ENCODE measurements at regions not wholly inside any gene's neighbourhood (a gene's known extent, or its start where the extent isn't known, plus 50 kb on each side); places are given as distances from the start of the nearest gene placed in this dataset.
A peak's percentile ranks its signal among the peaks of the same experiment; 100 is the strongest.

DNA sequence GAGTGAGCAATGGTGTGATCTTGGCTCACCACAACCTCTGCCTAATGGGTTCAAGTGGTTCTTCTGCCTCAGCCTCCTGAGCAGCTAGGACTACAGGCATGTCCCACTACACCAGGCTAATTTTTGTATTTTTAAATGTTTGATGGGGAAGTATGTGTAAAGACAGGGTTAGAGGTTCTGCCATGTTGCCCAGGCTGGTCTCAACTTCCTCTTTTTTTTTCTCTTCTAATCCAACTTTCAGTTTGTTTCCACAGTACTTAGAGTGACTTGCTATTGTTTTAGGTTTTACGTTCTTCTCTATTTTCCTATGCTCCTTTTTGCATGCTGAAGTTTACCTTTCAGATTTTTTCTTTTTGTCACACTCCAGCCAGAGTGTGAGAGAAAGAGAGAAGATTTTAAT is 1433.0 kb downstream of the UQCRFS1 start:
- no peaks in the 10 kb centered on the region for H3K27me3 ChIP-seq (ENCODE audit: insufficient read depth, low read length, poor library complexity)
- H4K8ac ChIP-seq (ENCODE audit: low read depth, low read length), result no peak overlapping the region
- H2AK5ac ChIP-seq (ENCODE audit: low read length), result no peak overlapping the region
- no peak overlapping the region for H3K56ac ChIP-seq (ENCODE audit: low read length)
- H3K4ac ChIP-seq (ENCODE audit: low read depth, low read length), result no peak overlapping the region
- H3K79me1 ChIP-seq (ENCODE audit: low read length), result peaks cover 4% of the 10 kb centered on the region
- no peak for DNase-seq
- no peaks in the 10 kb centered on the region for H3K4me1 ChIP-seq (ENCODE audit: control insufficient read depth, low read depth, low read length)
- no peak overlapping the region for H2BK15ac ChIP-seq (replicated peaks; ENCODE audit: low read depth)
- no peaks in the 10 kb centered on the region for H3K79me2 ChIP-seq (ENCODE audit: control insufficient read depth, insufficient read depth, low read length)
- no peak overlapping the region for H3K4me2 ChIP-seq (ENCODE audit: low read length)
- H3K18ac ChIP-seq (ENCODE audit: low read length), result no peak overlapping the region
- H2BK5ac ChIP-seq (ENCODE audit: low read length), result no peak overlapping the region
- no peak overlapping the region for H4K5ac ChIP-seq (ENCODE audit: low read length)
- no peaks in the 10 kb centered on the region for H3K36me3 ChIP-seq (ENCODE audit: control insufficient read depth, insufficient read depth, low read length)
- no peak overlapping the region for H3K9ac ChIP-seq (ENCODE audit: low read length)
- no peak overlapping the region for H3K27ac ChIP-seq (ENCODE audit: low read depth, low read length)
- no peak overlapping the region for H2BK120ac ChIP-seq (ENCODE audit: low read depth, low read length)
- no peak overlapping the region for H3K23ac ChIP-seq (ENCODE audit: low read length)
- no CpG with 5 or more reads among the region's 1 CpG for WGBS (ENCODE audit: extremely low coverage, insufficient coverage, low lambda C conversion rate)
- no peak overlapping the region for H3K4me3 ChIP-seq (ENCODE audit: low read length)

DNA sequence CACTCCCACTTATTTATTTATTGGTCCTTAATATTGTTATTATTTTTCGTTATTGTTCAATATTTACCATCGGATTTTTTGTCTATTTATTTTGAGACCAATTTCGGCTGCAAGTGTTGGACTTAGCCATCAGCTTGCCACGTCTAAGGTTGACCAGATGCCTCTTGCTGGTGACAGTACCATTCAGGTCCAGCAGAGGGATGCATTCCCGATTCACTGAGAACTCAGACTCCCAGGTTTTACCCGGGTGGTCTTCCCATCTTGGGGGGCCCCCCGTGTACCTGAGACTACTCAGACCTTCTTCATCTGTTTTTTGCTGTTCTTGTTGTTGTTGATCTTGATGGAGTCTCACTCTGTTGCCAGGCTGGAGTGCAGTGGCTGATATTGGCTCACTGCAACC is 1435.2 kb downstream of the UQCRFS1 start:
- Histone ChIP-seq H3K4me3 (ENCODE audit: low read length) (no peak overlapping the region), H3K18ac (ENCODE audit: low read length) (no peak overlapping the region), H4K8ac (ENCODE audit: low read depth, low read length) (no peak overlapping the region), H2BK5ac (ENCODE audit: low read length) (no peak overlapping the region), H3K27ac (ENCODE audit: low read depth, low read length) (no peak overlapping the region), H3K4ac (ENCODE audit: low read depth, low read length) (no peak overlapping the region), H3K79me2 (ENCODE audit: control insufficient read depth, insufficient read depth, low read length) (no peaks in the 10 kb centered on the region), H2BK15ac (replicated peaks; ENCODE audit: low read depth) (no peak overlapping the region), H3K4me2 (ENCODE audit: low read length) (no peak overlapping the region), H3K79me1 (ENCODE audit: low read length) (peaks cover 6% of the 10 kb centered on the region), H3K27me3 (ENCODE audit: insufficient read depth, low read length, poor library complexity) (no peaks in the 10 kb centered on the region), H3K4me1 (ENCODE audit: control insufficient read depth, low read depth, low read length) (no peaks in the 10 kb centered on the region), H3K56ac (ENCODE audit: low read length) (no peak overlapping the region), H4K5ac (ENCODE audit: low read length) (no peak overlapping the region), H3K9ac (ENCODE audit: low read length) (no peak overlapping the region), H3K23ac (ENCODE audit: low read length) (no peak overlapping the region), H2AK5ac (ENCODE audit: low read length) (no peak overlapping the region), H3K36me3 (ENCODE audit: control insufficient read depth, insufficient read depth, low read length) (peaks cover 5% of the 10 kb centered on the region), H2BK120ac (ENCODE audit: low read depth, low read length) (no peak overlapping the region)
- DNase-seq, result peak; percentile 38
- no CpG with 5 or more reads among the region's 7 CpGs for WGBS (ENCODE audit: extremely low coverage, insufficient coverage, low lambda C conversion rate)

DNA sequence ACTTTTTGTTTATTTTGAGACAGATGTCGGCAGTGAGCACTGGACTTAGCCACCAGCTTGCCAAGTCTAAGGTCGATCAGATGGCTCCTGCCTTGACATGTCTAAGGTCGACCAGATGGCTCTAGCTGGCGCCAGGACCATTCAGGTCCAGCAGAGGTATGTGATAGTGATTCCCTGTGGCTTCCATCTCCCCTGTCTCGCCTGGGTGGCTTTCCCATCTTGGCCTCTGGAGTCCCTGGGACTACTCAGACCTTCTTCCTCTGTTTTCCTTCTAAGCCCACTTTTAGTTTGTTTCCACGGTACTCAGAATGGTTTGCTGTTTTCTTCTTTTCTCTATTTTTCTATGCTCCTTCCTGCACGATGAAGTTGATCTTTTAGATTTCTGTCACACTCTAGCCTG is 1435.7 kb downstream of the UQCRFS1 start:
- Histone ChIP-seq H3K79me1 (ENCODE audit: low read length) (peaks cover 6% of the 10 kb centered on the region), H3K27ac (ENCODE audit: low read depth, low read length) (no peak overlapping the region), H2BK5ac (ENCODE audit: low read length) (no peak overlapping the region), H4K8ac (ENCODE audit: low read depth, low read length) (no peak overlapping the region), H3K9ac (ENCODE audit: low read length) (no peak overlapping the region), H3K4me2 (ENCODE audit: low read length) (no peak overlapping the region), H3K4me3 (ENCODE audit: low read length) (no peak overlapping the region), H3K56ac (ENCODE audit: low read length) (no peak overlapping the region), H3K23ac (ENCODE audit: low read length) (no peak overlapping the region), H3K27me3 (ENCODE audit: insufficient read depth, low read length, poor library complexity) (no peaks in the 10 kb centered on the region), H3K18ac (ENCODE audit: low read length) (no peak overlapping the region), H2BK15ac (replicated peaks; ENCODE audit: low read depth) (no peak overlapping the region), H3K79me2 (ENCODE audit: control insufficient read depth, insufficient read depth, low read length) (no peaks in the 10 kb centered on the region), H2AK5ac (ENCODE audit: low read length) (no peak overlapping the region), H2BK120ac (ENCODE audit: low read depth, low read length) (no peak overlapping the region), H3K4me1 (ENCODE audit: control insufficient read depth, low read depth, low read length) (no peaks in the 10 kb centered on the region), H4K5ac (ENCODE audit: low read length) (no peak overlapping the region), H3K36me3 (ENCODE audit: control insufficient read depth, insufficient read depth, low read length) (peaks cover 5% of the 10 kb centered on the region), H3K4ac (ENCODE audit: low read depth, low read length) (no peak overlapping the region)
- no CpG with 5 or more reads among the region's 7 CpGs for WGBS (ENCODE audit: extremely low coverage, insufficient coverage, low lambda C conversion rate)
- no peak for DNase-seq

DNA sequence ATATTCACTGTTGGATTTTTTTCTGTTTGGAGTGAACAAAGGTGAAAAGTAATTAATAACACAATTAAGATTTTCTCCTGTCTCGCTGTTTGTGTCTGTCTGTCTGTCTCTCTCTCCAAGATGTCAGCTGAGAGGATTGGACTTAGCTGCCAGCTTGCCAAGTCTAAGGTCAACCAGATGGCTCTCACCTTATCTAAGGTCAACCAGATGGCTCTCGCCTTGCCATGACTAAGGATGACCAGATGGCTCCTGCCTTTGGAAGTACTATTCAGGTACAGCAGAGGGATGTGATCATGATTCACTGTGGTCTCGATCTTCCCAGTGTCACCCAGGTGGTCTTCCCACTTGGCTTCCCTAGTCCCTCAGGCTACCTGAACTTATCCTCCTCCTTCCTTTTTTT is 1436.4 kb downstream of the UQCRFS1 start:
- H3K36me3 ChIP-seq (ENCODE audit: control insufficient read depth, insufficient read depth, low read length), result peaks cover 5% of the 10 kb centered on the region
- H3K79me1 ChIP-seq (ENCODE audit: low read length), result peaks cover 6% of the 10 kb centered on the region
- no peak overlapping the region for H2BK120ac ChIP-seq (ENCODE audit: low read depth, low read length)
- H2AK5ac ChIP-seq (ENCODE audit: low read length), result no peak overlapping the region
- no peak overlapping the region for H3K9ac ChIP-seq (ENCODE audit: low read length)
- no peak overlapping the region for H3K18ac ChIP-seq (ENCODE audit: low read length)
- H2BK5ac ChIP-seq (ENCODE audit: low read length), result no peak overlapping the region
- H3K23ac ChIP-seq (ENCODE audit: low read length), result no peak overlapping the region
- no CpG with 5 or more reads among the region's 3 CpGs for WGBS (ENCODE audit: extremely low coverage, insufficient coverage, low lambda C conversion rate)
- no peak overlapping the region for H3K4me3 ChIP-seq (ENCODE audit: low read length)
- H4K8ac ChIP-seq (ENCODE audit: low read depth, low read length), result no peak overlapping the region
- no peak overlapping the region for H3K56ac ChIP-seq (ENCODE audit: low read length)
- H3K27me3 ChIP-seq (ENCODE audit: insufficient read depth, low read length, poor library complexity), result no peaks in the 10 kb centered on the region
- no peaks in the 10 kb centered on the region for H3K79me2 ChIP-seq (ENCODE audit: control insufficient read depth, insufficient read depth, low read length)
- no peak overlapping the region for H4K5ac ChIP-seq (ENCODE audit: low read length)
- H3K4ac ChIP-seq (ENCODE audit: low read depth, low read length), result no peak overlapping the region
- H3K4me1 ChIP-seq (ENCODE audit: control insufficient read depth, low read depth, low read length), result no peaks in the 10 kb centered on the region
- no peak overlapping the region for H2BK15ac ChIP-seq (replicated peaks; ENCODE audit: low read depth)
- H3K27ac ChIP-seq (ENCODE audit: low read depth, low read length), result no peak overlapping the region
- DNase-seq, result no peak
- H3K4me2 ChIP-seq (ENCODE audit: low read length), result no peak overlapping the region

DNA sequence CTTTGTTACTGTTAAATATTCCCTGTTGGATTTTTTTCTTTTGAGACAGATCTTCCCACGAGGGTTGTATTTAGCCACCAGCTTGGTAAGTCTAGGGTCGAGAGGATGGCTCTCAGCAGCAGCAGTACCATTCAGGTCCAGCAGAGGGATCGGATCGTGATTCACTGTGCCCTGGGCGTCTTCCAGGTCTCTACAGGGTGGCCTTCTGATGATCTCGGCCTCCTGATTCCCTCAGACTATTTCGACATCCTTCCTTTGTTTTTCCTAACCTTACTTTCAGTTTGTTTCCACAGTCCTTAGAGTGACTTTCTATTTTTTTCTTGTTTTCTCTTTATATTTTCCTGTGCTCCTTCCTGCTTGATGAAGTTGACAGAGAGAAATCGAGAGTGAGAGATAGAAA is 1436.9 kb downstream of the UQCRFS1 start:
- Histone ChIP-seq H2AK5ac (ENCODE audit: low read length) (no peak overlapping the region), H2BK15ac (replicated peaks; ENCODE audit: low read depth) (no peak overlapping the region), H4K5ac (ENCODE audit: low read length) (no peak overlapping the region), H3K79me1 (ENCODE audit: low read length) (peaks cover 6% of the 10 kb centered on the region), H3K9ac (ENCODE audit: low read length) (no peak overlapping the region), H4K8ac (ENCODE audit: low read depth, low read length) (no peak overlapping the region), H3K4me2 (ENCODE audit: low read length) (no peak overlapping the region), H3K27ac (ENCODE audit: low read depth, low read length) (no peak overlapping the region), H3K79me2 (ENCODE audit: control insufficient read depth, insufficient read depth, low read length) (no peaks in the 10 kb centered on the region), H3K4me1 (ENCODE audit: control insufficient read depth, low read depth, low read length) (no peaks in the 10 kb centered on the region), H3K36me3 (ENCODE audit: control insufficient read depth, insufficient read depth, low read length) (peaks cover 5% of the 10 kb centered on the region), H3K23ac (ENCODE audit: low read length) (no peak overlapping the region), H3K4me3 (ENCODE audit: low read length) (no peak overlapping the region), H3K27me3 (ENCODE audit: insufficient read depth, low read length, poor library complexity) (no peaks in the 10 kb centered on the region), H3K56ac (ENCODE audit: low read length) (no peak overlapping the region), H3K18ac (ENCODE audit: low read length) (no peak overlapping the region), H2BK120ac (ENCODE audit: low read depth, low read length) (no peak overlapping the region), H2BK5ac (ENCODE audit: low read length) (no peak overlapping the region), H3K4ac (ENCODE audit: low read depth, low read length) (no peak overlapping the region)
- DNase-seq, result peak; percentile 66
- no CpG with 5 or more reads among the region's 8 CpGs for WGBS (ENCODE audit: extremely low coverage, insufficient coverage, low lambda C conversion rate)

DNA sequence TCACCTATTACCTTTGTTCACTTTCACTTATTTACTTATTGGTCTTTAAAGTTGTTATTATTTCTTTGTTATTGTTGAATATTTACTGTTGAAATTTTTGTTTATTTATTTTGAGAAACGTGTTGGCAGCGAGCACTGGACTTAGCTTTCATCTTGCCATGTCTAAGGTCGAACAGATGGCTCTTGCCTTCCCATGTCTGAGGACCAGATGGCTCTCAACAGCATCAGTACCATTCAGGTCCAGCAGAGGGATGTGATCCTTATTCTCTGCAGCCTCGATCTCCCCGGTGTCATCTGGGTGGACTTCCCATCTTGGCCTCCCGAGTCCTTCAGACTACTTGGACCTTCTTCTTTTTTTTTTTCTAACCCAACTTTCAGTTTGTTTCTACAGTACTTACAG is 1437.6 kb downstream of the UQCRFS1 start:
- H3K27me3 ChIP-seq (ENCODE audit: insufficient read depth, low read length, poor library complexity), result no peaks in the 10 kb centered on the region

More for the DNA sequence above, 1437.6 kb downstream of the UQCRFS1 start:
- peak overlapping the region; percentile 22 for H3K4me3 ChIP-seq (ENCODE audit: low read length)
- no peaks in the 10 kb centered on the region for H3K4me1 ChIP-seq (ENCODE audit: control insufficient read depth, low read depth, low read length)
- H3K4me2 ChIP-seq (ENCODE audit: low read length), result no peak overlapping the region
- no peak overlapping the region for H3K4ac ChIP-seq (ENCODE audit: low read depth, low read length)
- no peak overlapping the region for H3K27ac ChIP-seq (ENCODE audit: low read depth, low read length)
- H2BK5ac ChIP-seq (ENCODE audit: low read length), result no peak overlapping the region
- no peak overlapping the region for H3K9ac ChIP-seq (ENCODE audit: low read length)
- H2AK5ac ChIP-seq (ENCODE audit: low read length), result no peak overlapping the region
- no peak overlapping the region for H2BK120ac ChIP-seq (ENCODE audit: low read depth, low read length)
- no peak overlapping the region for H4K5ac ChIP-seq (ENCODE audit: low read length)
- H2BK15ac ChIP-seq (replicated peaks; ENCODE audit: low read depth), result no peak overlapping the region
- H3K79me1 ChIP-seq (ENCODE audit: low read length), result peaks cover 5% of the 10 kb centered on the region
- no CpG with 5 or more reads among the region's 6 CpGs for WGBS (ENCODE audit: extremely low coverage, insufficient coverage, low lambda C conversion rate)
- no peak overlapping the region for H3K56ac ChIP-seq (ENCODE audit: low read length)
- H3K18ac ChIP-seq (ENCODE audit: low read length), result no peak overlapping the region
- no peak overlapping the region for H3K23ac ChIP-seq (ENCODE audit: low read length)
- peak; percentile 30 for DNase-seq
- peaks cover 5% of the 10 kb centered on the region for H3K36me3 ChIP-seq (ENCODE audit: control insufficient read depth, insufficient read depth, low read length)
- no peak overlapping the region for H4K8ac ChIP-seq (ENCODE audit: low read depth, low read length)
- no peaks in the 10 kb centered on the region for H3K79me2 ChIP-seq (ENCODE audit: control insufficient read depth, insufficient read depth, low read length)

All from mesendoderm (in vitro differentiated cells).